Activated effector memory CD4-positive, alpha-beta T cell treated with anti-CD3 and anti-CD28 coated beads, Interleukin-2, amount 50 U/mL, for 16 hours (primary cell): ENCODE measurements at regions not wholly inside any gene's neighbourhood (a gene's known extent, or its start where the extent isn't known, plus 50 kb on each side); places are given as distances from the start of the nearest gene placed in this dataset.

Experiments
- DNase-seq: peaks from one replicate; pipeline ENCODE4 v3.0.0-alpha.2; 2020

GRCh38 chr3:105187344-105187743 lies 179.4 kb upstream of the ALCAM start:
- DNase-seq: no peak

GRCh38 chr3:105195260-105195659 lies 171.4 kb upstream of the ALCAM start:
- no peak for DNase-seq

GRCh38 chr3:105197863-105198262 lies 168.8 kb upstream of the ALCAM start:
- no peak for DNase-seq

- no peak for DNase-seq
Measured at GRCh38 chr3:105199217-105199616, 167.5 kb upstream of the ALCAM start.

- DNase-seq: no peak
Measured at GRCh38 chr3:105210141-105210540, 156.6 kb upstream of the ALCAM start.

- no peak for DNase-seq
Measured at GRCh38 chr3:105214590-105214989, 152.1 kb upstream of the ALCAM start.

GRCh38 chr3:105222568-105223093 lies 144.1 kb upstream of the ALCAM start:
- DNase-seq: no peak

GRCh38 chr3:105223815-105224214 lies 142.9 kb upstream of the ALCAM start:
- DNase-seq: no peak

- DNase-seq: no peak
Measured at GRCh38 chr3:105228696-105229095, 138.0 kb upstream of the ALCAM start.

- DNase-seq: no peak
Measured at GRCh38 chr3:105232553-105232952, 134.2 kb upstream of the ALCAM start.

- no peak for DNase-seq
Measured at GRCh38 chr3:105233010-105233409, 133.7 kb upstream of the ALCAM start.

- no peak for DNase-seq
Measured at GRCh38 chr3:105235221-105235620, 131.5 kb upstream of the ALCAM start.

- DNase-seq: no peak
Measured at GRCh38 chr3:105235785-105236184, 130.9 kb upstream of the ALCAM start.

GRCh38 chr3:105238367-105238766 lies 128.3 kb upstream of the ALCAM start:
- no peak for DNase-seq

- DNase-seq: no peak
Measured at GRCh38 chr3:105243076-105243475, 123.6 kb upstream of the ALCAM start.

GRCh38 chr3:105246536-105246935 lies 120.2 kb upstream of the ALCAM start:
- DNase-seq: no peak

- no peak for DNase-seq
Measured at GRCh38 chr3:105253225-105253624, 113.5 kb upstream of the ALCAM start.

- no peak for DNase-seq
Measured at GRCh38 chr3:105254154-105254553, 112.6 kb upstream of the ALCAM start.

GRCh38 chr3:105255350-105255749 lies 111.4 kb upstream of the ALCAM start:
- no peak for DNase-seq

- DNase-seq: no peak
Measured at GRCh38 chr3:105259496-105259895, 107.2 kb upstream of the ALCAM start.

- no peak for DNase-seq
Measured at GRCh38 chr3:105260385-105260784, 106.3 kb upstream of the ALCAM start.

GRCh38 chr3:105274536-105274935 lies 92.2 kb upstream of the ALCAM start:
- no peak for DNase-seq

GRCh38 chr3:105274958-105275357 lies 91.8 kb upstream of the ALCAM start:
- DNase-seq: no peak

GRCh38 chr3:105277656-105278055 lies 89.1 kb upstream of the ALCAM start:
- DNase-seq: no peak

GRCh38 chr3:105278688-105279087 lies 88.0 kb upstream of the ALCAM start:
- DNase-seq: no peak

GRCh38 chr3:105281989-105282388 lies 84.7 kb upstream of the ALCAM start:
- no peak for DNase-seq
